A673 (cell line): ENCODE measurements at regions not wholly inside any gene's neighbourhood (a gene's known extent, or its start where the extent isn't known, plus 50 kb on each side); places are given as distances from the start of the nearest gene placed in this dataset.

Experiments used
- EZH2 ChIP-seq: fragments of 200-600 bp; sonication (generic); IDR thresholded peaks from 2 replicates; pipeline ENCODE4 v1.6.1; 2017; ENCODE audit warnings: borderline replicate concordance, low read depth, mild to moderate bottlenecking, mixed read lengths, antibody characterized with exemption, low read length; ENCODE audit not compliant: poor library complexity, severe bottlenecking
- TF ChIP-seq, protein P1 (sequence below): fragments of 300-800, 200-600 bp; sonication (generic); conservative IDR thresholded peaks from 2 replicates; pipeline ENCODE4 v1.5.1; 2017; ENCODE audit warnings: low read depth, mild to moderate bottlenecking, antibody characterized with exemption, low read length, moderate library complexity, mixed read lengths

DNA sequence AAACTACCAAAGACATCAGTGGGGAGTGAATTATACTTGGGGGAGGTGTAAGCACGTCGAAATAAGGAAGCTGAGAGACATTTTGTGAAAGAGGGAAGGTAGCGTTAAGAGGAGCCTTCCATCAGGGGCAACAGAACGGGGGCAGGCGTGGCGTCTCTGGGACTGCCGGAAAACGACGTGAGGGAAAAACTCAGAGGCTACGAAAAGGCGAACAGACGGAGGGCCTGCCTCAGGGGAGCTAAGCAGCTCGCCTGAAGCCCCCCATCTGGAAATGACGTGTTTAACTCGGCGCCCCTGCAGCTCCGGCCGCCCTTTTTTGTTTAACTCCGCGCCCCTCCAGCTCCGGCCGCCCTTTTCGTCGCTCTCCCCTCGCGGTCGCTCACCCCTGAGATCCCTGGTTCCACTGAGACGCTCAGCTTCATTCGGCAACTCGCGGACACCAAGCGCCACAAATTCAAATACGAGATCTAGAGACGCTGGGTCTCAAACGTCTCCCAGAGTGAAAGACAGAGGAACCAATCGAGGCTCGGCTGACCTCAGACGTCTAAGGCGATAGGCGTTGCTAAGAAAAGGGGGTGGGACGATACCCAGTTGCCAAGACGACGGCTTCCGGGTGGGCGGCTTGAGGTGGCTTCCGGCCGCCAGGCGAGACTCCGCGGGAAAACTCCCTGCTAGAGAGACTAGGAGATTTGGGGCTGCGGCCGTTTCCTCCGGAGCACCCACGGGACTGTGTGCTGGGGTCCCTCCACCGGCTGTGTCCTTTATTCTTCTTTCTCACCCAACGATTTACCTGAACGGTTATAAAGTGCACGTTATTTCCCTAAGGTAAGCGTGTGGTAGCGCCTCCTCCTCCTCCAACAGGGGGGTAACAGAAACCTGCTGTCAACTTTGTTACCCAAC lies 383.2 kb downstream of the ZFHX3 start:
- TF ChIP-seq, protein P1, sequence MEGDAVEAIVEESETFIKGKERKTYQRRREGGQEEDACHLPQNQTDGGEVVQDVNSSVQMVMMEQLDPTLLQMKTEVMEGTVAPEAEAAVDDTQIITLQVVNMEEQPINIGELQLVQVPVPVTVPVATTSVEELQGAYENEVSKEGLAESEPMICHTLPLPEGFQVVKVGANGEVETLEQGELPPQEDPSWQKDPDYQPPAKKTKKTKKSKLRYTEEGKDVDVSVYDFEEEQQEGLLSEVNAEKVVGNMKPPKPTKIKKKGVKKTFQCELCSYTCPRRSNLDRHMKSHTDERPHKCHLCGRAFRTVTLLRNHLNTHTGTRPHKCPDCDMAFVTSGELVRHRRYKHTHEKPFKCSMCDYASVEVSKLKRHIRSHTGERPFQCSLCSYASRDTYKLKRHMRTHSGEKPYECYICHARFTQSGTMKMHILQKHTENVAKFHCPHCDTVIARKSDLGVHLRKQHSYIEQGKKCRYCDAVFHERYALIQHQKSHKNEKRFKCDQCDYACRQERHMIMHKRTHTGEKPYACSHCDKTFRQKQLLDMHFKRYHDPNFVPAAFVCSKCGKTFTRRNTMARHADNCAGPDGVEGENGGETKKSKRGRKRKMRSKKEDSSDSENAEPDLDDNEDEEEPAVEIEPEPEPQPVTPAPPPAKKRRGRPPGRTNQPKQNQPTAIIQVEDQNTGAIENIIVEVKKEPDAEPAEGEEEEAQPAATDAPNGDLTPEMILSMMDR: no peak
- TF ChIP-seq EZH2: no peak
